Adrenal gland (tissue), 9 donors: ENCODE measurements at regions not wholly inside any gene's neighbourhood (a gene's known extent, or its start where the extent isn't known, plus 50 kb on each side); places are given as distances from the start of the nearest gene placed in this dataset.

ENCODE experiments used
- DNase-seq, 7 donors: peaks; one replicate each; pipeline ENCODE4 v3.0.0-alpha.2; 2019 to 2020
- H3K27ac ChIP-seq, 5 donors: fragments of 200-600 bp; sonication (generic) in 4 of 5; 1 replicate in 3 of 5; 2 replicates in 2 of 5; pipeline versions ENCODE4 v1.5.1 to v1.8.0; 2016 to 2020; ENCODE audit warnings: mild to moderate bottlenecking in 1 of 5
- H3K27me3 ChIP-seq: fragments of 200-600 bp; 2 replicates; pipeline ENCODE4 v1.8.0; 2021
- H3K36me3 ChIP-seq, 2 donors: fragments of 200-600 bp; replicated peaks in 1 of 2; 1 replicate in 1 of 2; 2 replicates in 1 of 2; pipeline versions ENCODE4 v1.5.1 to v1.8.0; 2018 to 2022
- H3K4me1 ChIP-seq, 2 donors: fragments of 200-600 bp; replicated peaks in 1 of 2; 1 replicate in 1 of 2; 2 replicates in 1 of 2; pipeline versions ENCODE4 v1.5.1 to v1.8.0; 2018 to 2021
- H3K4me3 ChIP-seq, 4 donors: fragments of 200-600 bp; sonication (generic) in 3 of 4; one replicate each; pipeline ENCODE4 v1.5.1; 2016 to 2018
- H3K9me3 ChIP-seq, 3 donors: fragments of 200-600 bp; sonication (generic) in 1 of 3; replicated peaks in 1 of 3; 1 replicate in 2 of 3; 2 replicates in 1 of 3; pipeline versions ENCODE4 v1.5.1 to v1.8.0; 2016 to 2021
- POLR2A ChIP-seq, 2 donors: fragments of 450-650 bp; IDR thresholded peaks; one replicate each; pipeline ENCODE4 v1.6.1; 2017; ENCODE audit warnings: antibody characterized with exemption in 2 of 2, mild to moderate bottlenecking in 2 of 2, moderate library complexity in 1 of 2
- WGBS, 4 donors: extraction: QIAGEN DNeasy Blood & Tissue Kit in 2 of 4; methylation state at CpG; one replicate each; pipeline versions ENCODE4 v1.1.5 to v1.1.7; 2013 to 2017; 5-methylcytosine and 5-hydroxymethylcytosine counted together
- intact Hi-C, 2 donors: fragments of 100-400 bp; cut with DNase I; formaldehyde crosslinking; loops; one replicate each; pipeline versions ENCODE4 v1.14.1 to v1.15.0; 2022 to 2023
- TF ChIP-seq, protein P1 (sequence below), 6 experiments: fragments of 450-650 bp in 4 of 6; fragments of 200-600 bp in 2 of 6; sonication (generic) in 1 of 6; IDR thresholded peaks; 1 replicate in 5 of 6; 2 replicates in 1 of 6; pipeline versions ENCODE4 v1.5.1 to v1.8.0; 2016 to 2021; ENCODE audit warnings: antibody characterized with exemption in 6 of 6, mild to moderate bottlenecking in 2 of 6, moderate library complexity in 1 of 6
- donor health status: healthy with polysubstance abuse.
- donor health status: Bipolar disorder and iron deficiency.
- donor health status: DM: yes; HTN: yes; CAD: no.
- donor health status: DM: no; HTN: no; CAD: no.
- donor health status: DM: no; HTN: no; CAD: no.

DNA sequence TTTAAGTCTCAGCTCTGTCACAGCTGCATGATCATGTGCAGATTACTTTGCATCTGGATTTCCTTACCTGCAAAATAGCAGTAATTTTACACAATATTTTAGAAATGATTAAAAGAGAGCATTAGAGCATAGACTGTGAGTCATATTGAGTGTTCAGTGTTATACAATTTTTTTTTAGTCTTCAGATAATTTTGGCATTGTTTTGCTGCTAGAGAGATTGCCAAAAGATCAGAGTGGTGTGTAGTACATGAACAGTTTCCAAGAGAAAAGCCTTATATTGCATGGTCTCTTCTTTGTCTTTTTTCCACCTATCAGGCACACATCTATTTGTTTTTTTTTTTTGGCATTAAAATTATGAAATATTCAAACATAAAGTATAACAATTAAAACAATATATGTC, 209.6 kb upstream of the TLL1 start:
- TF ChIP-seq, protein P1, sequence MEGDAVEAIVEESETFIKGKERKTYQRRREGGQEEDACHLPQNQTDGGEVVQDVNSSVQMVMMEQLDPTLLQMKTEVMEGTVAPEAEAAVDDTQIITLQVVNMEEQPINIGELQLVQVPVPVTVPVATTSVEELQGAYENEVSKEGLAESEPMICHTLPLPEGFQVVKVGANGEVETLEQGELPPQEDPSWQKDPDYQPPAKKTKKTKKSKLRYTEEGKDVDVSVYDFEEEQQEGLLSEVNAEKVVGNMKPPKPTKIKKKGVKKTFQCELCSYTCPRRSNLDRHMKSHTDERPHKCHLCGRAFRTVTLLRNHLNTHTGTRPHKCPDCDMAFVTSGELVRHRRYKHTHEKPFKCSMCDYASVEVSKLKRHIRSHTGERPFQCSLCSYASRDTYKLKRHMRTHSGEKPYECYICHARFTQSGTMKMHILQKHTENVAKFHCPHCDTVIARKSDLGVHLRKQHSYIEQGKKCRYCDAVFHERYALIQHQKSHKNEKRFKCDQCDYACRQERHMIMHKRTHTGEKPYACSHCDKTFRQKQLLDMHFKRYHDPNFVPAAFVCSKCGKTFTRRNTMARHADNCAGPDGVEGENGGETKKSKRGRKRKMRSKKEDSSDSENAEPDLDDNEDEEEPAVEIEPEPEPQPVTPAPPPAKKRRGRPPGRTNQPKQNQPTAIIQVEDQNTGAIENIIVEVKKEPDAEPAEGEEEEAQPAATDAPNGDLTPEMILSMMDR (IDR thresholded peaks at IDR 0.05), result no peak
- TF ChIP-seq POLR2A (IDR thresholded peaks at IDR 0.05), result no peak
- no peak overlapping the region for H3K27ac ChIP-seq
- no peak overlapping the region for H3K4me3 ChIP-seq
- DNase-seq, result no peak
- no peaks in the 10 kb centered on the region for H3K9me3 ChIP-seq
- no peaks in the 10 kb centered on the region for H3K36me3 ChIP-seq
- intact Hi-C loops, result no loop called here
- no peaks in the 10 kb centered on the region for H3K4me1 ChIP-seq
- H3K27me3 ChIP-seq, result no peaks in the 10 kb centered on the region

DNA sequence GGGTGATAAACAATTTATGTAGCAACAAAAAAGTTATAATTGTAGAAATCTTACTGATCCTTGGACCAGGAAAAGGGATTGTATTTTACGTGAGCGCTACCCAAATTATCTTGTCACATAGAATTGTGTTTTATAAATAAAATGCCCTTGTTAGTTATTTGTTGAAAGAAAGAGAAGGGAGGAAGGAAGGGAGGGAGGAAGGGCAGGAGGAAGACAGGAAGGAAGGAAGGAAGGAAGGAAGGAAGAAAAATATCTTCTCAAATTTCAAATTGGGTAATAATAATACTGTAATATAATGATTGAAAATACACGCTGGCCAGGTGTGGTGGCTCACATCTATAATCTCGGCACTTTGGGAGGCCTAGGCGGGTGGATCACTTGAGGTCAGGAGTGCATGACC, 206.2 kb upstream of the TLL1 start:
- WGBS, 4 donors, result 73 to 85% (median 81%) methylated on average over 5 of the region's 5 CpGs

GRCh38 chr4:165667969-165668368, 205.1 kb upstream of the TLL1 start:
- intact Hi-C loops, result no loop called here
- DNase-seq, result no peak

More for the DNA sequence above, 206.2 kb upstream of the TLL1 start:
- DNase-seq, result no peak
- Histone ChIP-seq H3K27me3 (no peaks in the 10 kb centered on the region), H3K4me3 (no peak overlapping the region), H3K9me3 (no peaks in the 10 kb centered on the region), H3K27ac (no peak overlapping the region), H3K36me3 (no peaks in the 10 kb centered on the region), H3K4me1 (no peaks in the 10 kb centered on the region)
- TF ChIP-seq, protein P1 (IDR thresholded peaks at IDR 0.05), result no peak
- no peak for TF ChIP-seq POLR2A (IDR thresholded peaks at IDR 0.05)
- intact Hi-C loops, result no loop called here

GRCh38 chr4:165668694-165669093, 204.3 kb upstream of the TLL1 start:
- no peaks in the 10 kb centered on the region for H3K4me1 ChIP-seq
- no peak for DNase-seq
- H3K9me3 ChIP-seq, result no peaks in the 10 kb centered on the region
- 48 to 64% (median 57%) methylated on average over 2 of the region's 2 CpGs for WGBS, 4 donors
- H3K4me3 ChIP-seq, result no peak overlapping the region
- intact Hi-C loops, result no loop called here
- no peak overlapping the region for H3K27ac ChIP-seq
- H3K36me3 ChIP-seq, result no peaks in the 10 kb centered on the region
- TF ChIP-seq, protein P1 (IDR thresholded peaks at IDR 0.05), result no peak
- no peak for TF ChIP-seq POLR2A (IDR thresholded peaks at IDR 0.05)
- H3K27me3 ChIP-seq, result no peaks in the 10 kb centered on the region

More at GRCh38 chr4:165667969-165668368, 205.1 kb upstream of the TLL1 start:
- Histone ChIP-seq H3K27ac (no peak overlapping the region), H3K36me3 (no peaks in the 10 kb centered on the region), H3K27me3 (no peaks in the 10 kb centered on the region), H3K9me3 (no peaks in the 10 kb centered on the region), H3K4me1 (no peaks in the 10 kb centered on the region), H3K4me3 (no peak overlapping the region)
- TF ChIP-seq POLR2A (IDR thresholded peaks at IDR 0.05), result no peak
- TF ChIP-seq, protein P1 (IDR thresholded peaks at IDR 0.05), result no peak
- 86 to 88% (median 87%) methylated on average over 1 of the region's 1 CpG for WGBS, 4 donors
